PC-3 (cell line): ENCODE measurements at regions not wholly inside any gene's neighbourhood (a gene's known extent, or its start where the extent isn't known, plus 50 kb on each side); places are given as distances from the start of the nearest gene placed in this dataset.

ENCODE experiments used
- ATAC-seq: fragments of 200-7000 bp; cut with Tn5 transposase; 2 replicates; pipeline ENCODE4 v1.9.1; 2020; ENCODE audit warnings: mild to moderate bottlenecking, moderate library complexity
- BruUV-seq: library from RNA; stranded (reverse); fragments of 400-500 nt; replicated peaks from 2 replicates; lab custom pipeline; 2021; lab: Mats Ljungman, UMichigan
- CTCF ChIA-PET: fragments of 300-600 bp; sonication (Branson Sonifier 250); formaldehyde crosslinking; loops from one replicate; lab custom pipeline; 2022; ENCODE audit warnings: antibody characterized with exemption; lab: Charles Lee
- POLR2A ChIA-PET: fragments of 300-600 bp; sonication (Branson Sonifier 250); formaldehyde crosslinking; loops from one replicate; lab custom pipeline; 2022; ENCODE audit warnings: antibody characterized with exemption; ENCODE audit not compliant: unreplicated experiment; lab: Charles Lee
- DNase-seq: peaks from one replicate; pipeline ENCODE4 v3.0.0-alpha.2; 2015
- H2AFZ ChIP-seq: fragments of 300-600 bp; sonication (generic); 2 replicates; pipeline ENCODE4 v1.6.0; 2016; ENCODE audit warnings: antibody characterized with exemption, low read length
- H3F3A ChIP-seq: fragments of 300-600 bp; sonication (generic); one replicate; pipeline ENCODE4 v1.6.0; 2017; ENCODE audit warnings: antibody characterized with exemption, low read length, control low read depth, mild to moderate bottlenecking; ENCODE audit not compliant: unreplicated experiment
- H3K27ac ChIP-seq: fragments of 300-600 bp; sonication (generic); 2 replicates; pipeline ENCODE4 v1.5.1; 2016; ENCODE audit warnings: mild to moderate bottlenecking, low read length
- H3K27me3 ChIP-seq: fragments of 300-600 bp; sonication (generic); 2 replicates; pipeline ENCODE4 v1.6.1; 2016; ENCODE audit warnings: low read length, mixed read lengths
- H3K36me3 ChIP-seq: fragments of 300-600 bp; sonication (generic); 2 replicates; pipeline ENCODE4 v1.6.1; 2016; ENCODE audit warnings: low read depth, mixed run types, low read length, mixed read lengths
- H3K4me1 ChIP-seq: fragments of 300-600 bp; sonication (generic); 2 replicates; pipeline ENCODE4 v1.5.1; 2016; ENCODE audit warnings: low read length; ENCODE audit not compliant: insufficient read depth
- H3K4me2 ChIP-seq: fragments of 300-600 bp; sonication (generic); 2 replicates; pipeline ENCODE4 v1.6.0; 2016; ENCODE audit warnings: low read length
- H3K4me3 ChIP-seq: fragments of 300-600 bp; sonication (generic); 2 replicates; pipeline ENCODE4 v1.5.1; 2016; ENCODE audit warnings: mild to moderate bottlenecking, low read length, mixed read lengths
- H3K79me2 ChIP-seq: fragments of 300-600 bp; sonication (generic); 2 replicates; pipeline ENCODE4 v1.6.1; 2017; ENCODE audit warnings: low read length, mixed read lengths
- H3K9ac ChIP-seq: fragments of 300-600 bp; sonication (generic); 2 replicates; pipeline ENCODE4 v1.6.0; 2016; ENCODE audit warnings: mild to moderate bottlenecking, low read length
- H3K9me2 ChIP-seq: fragments of 300-600 bp; sonication (generic); replicated peaks from 2 replicates; pipeline ENCODE4 v1.6.1; 2016; ENCODE audit warnings: mixed run types, low read length, mixed read lengths
- H3K9me3 ChIP-seq: fragments of 300-600 bp; sonication (generic); 2 replicates; pipeline ENCODE4 v1.6.1; 2016; ENCODE audit warnings: low read length, mixed read lengths
- H4K20me1 ChIP-seq: fragments of 300-600 bp; sonication (generic); 2 replicates; pipeline ENCODE4 v1.6.1; 2016; ENCODE audit warnings: low read length, mixed read lengths
- EZH2 ChIP-seq: fragments of 300-600 bp; sonication (generic); IDR thresholded peaks from one replicate; pipeline ENCODE4 v1.6.1; 2017; ENCODE audit warnings: antibody characterized with exemption, mild to moderate bottlenecking, low read length; ENCODE audit not compliant: unreplicated experiment
- EZH2phosphoT487 ChIP-seq: fragments of 300-600 bp; sonication (generic); IDR thresholded peaks from 2 replicates; pipeline ENCODE4 v1.6.1; 2018; ENCODE audit warnings: mild to moderate bottlenecking, antibody characterized with exemption, low read length, borderline replicate concordance
- intact Hi-C: fragments of 100-400 bp; cut with micrococcal nuclease; formaldehyde crosslinking; loops from 2 replicates; pipeline ENCODE4 v1.9.0; 2023
- TF ChIP-seq, protein P1 (sequence below): fragments of 300-600 bp; sonication (generic); conservative IDR thresholded peaks from 2 replicates; pipeline ENCODE4 v1.5.1; 2017; ENCODE audit warnings: antibody characterized with exemption, low read depth, mild to moderate bottlenecking, low read length

DNA sequence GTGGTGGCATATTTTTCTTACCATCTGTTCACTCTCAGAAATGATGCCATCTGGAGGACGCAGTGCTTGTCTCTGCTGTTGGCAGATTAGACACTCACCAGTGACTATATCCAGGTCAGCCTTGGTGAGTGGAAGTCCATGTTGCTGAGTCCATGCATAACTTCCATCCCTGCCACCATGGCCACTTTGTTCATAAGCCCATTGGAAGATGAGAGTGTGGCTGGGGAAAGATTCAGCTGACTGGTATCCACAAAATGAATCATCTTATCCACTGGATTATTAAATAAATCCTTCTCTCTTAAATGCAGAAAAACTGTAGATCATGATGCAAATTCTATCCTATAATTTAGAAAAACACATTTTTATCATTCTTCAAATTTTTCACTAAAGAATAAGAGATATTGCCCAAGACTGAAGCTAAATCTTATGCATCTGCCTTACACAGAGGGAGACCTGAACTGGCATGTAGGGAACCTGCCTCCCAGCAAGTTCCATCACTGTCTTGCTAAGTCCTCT lies 726.9 kb downstream of the TNS3 start:
- Histone ChIP-seq H3K4me2 (no peak overlapping the region), H3K4me1 (peaks cover 5% of the 10 kb centered on the region), H4K20me1 (no peaks in the 10 kb centered on the region), H3K79me2 (no peaks in the 10 kb centered on the region), H3K9me2 (no peaks in the 10 kb centered on the region), H3K4me3 (no peak overlapping the region), H2AFZ (no peak overlapping the region), H3K9ac (no peak overlapping the region), H3F3A (no peaks in the 10 kb centered on the region), H3K27me3 (no peaks in the 10 kb centered on the region), H3K27ac (no peak overlapping the region), H3K36me3 (no peaks in the 10 kb centered on the region), H3K9me3 (no peaks in the 10 kb centered on the region)
- peak; percentile 37; the same call in 1 of the 2 replicates for ATAC-seq
- no TSS peak for BruUV-seq
- ChIA-PET CTCF (no interaction called here), POLR2A (interaction anchor here (0.8 kb wide), 1 partner anchor 130 kb away, joined by 3 read pairs; no protein-coding TSS in a partner anchor)
- no peak for DNase-seq
- intact Hi-C loops = no loop called here
- no peak for TF ChIP-seq EZH2phosphoT487
- TF ChIP-seq, protein P1, sequence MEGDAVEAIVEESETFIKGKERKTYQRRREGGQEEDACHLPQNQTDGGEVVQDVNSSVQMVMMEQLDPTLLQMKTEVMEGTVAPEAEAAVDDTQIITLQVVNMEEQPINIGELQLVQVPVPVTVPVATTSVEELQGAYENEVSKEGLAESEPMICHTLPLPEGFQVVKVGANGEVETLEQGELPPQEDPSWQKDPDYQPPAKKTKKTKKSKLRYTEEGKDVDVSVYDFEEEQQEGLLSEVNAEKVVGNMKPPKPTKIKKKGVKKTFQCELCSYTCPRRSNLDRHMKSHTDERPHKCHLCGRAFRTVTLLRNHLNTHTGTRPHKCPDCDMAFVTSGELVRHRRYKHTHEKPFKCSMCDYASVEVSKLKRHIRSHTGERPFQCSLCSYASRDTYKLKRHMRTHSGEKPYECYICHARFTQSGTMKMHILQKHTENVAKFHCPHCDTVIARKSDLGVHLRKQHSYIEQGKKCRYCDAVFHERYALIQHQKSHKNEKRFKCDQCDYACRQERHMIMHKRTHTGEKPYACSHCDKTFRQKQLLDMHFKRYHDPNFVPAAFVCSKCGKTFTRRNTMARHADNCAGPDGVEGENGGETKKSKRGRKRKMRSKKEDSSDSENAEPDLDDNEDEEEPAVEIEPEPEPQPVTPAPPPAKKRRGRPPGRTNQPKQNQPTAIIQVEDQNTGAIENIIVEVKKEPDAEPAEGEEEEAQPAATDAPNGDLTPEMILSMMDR = peak; percentile 27; the same call in 1 of the 2 replicates

DNA sequence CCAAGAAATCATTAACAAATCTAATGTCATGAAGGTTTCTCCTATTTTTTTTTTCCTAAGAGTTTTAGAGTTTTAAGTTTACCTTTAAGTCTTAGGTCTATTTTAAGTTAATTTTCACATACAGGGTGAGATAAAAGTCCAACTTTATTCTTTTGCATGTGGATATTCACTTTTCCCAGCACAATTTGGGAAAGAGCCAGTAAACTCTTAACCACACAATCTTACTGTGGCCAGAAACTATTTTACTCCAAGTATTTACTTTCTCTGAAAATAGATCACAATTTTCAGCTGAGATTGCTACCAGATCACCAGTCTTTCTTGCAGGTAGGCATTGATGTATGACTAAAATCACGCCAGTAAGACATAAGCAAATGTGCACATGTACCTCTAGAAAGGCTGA lies 728.5 kb downstream of the TNS3 start:
- H3K79me2 ChIP-seq = no peaks in the 10 kb centered on the region
- BruUV-seq = no TSS peak
- no peak overlapping the region for H3K4me2 ChIP-seq
- TF ChIP-seq EZH2phosphoT487 (no peak), EZH2 (no peak)
- TF ChIP-seq, protein P1 = no peak
- H4K20me1 ChIP-seq = no peaks in the 10 kb centered on the region
- H3K9ac ChIP-seq = no peak overlapping the region
- H3F3A ChIP-seq = no peaks in the 10 kb centered on the region
- no peaks in the 10 kb centered on the region for H3K36me3 ChIP-seq
- ATAC-seq (no peak), DNase-seq (no peak)
- no peaks in the 10 kb centered on the region for H3K9me3 ChIP-seq
- H3K4me1 ChIP-seq = no peaks in the 10 kb centered on the region
- ChIA-PET CTCF (no interaction called here), POLR2A (no interaction called here)
- no peak overlapping the region for H2AFZ ChIP-seq
- H3K27ac ChIP-seq = no peak overlapping the region
- no peaks in the 10 kb centered on the region for H3K9me2 ChIP-seq
- no peak overlapping the region for H3K4me3 ChIP-seq
- intact Hi-C loops = no loop called here
- H3K27me3 ChIP-seq = no peaks in the 10 kb centered on the region

DNA sequence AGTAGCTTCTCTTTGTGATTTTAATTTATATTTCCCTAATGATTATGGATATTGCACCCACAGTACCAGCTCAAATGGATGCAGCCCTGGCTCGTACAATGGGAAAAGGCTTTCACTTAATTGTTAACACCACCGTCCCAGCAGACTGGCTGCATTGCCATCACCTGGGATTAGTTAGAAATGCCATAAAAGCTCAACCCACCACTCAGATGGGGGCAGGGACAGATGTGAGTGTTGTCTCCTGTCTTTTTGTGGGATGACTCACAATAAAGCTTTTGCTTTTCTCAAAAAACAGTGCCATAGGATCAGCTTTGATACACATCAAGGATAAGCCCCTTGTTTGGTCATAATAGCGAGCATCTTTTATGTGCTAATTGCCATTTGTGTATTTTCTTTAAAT lies 729.1 kb downstream of the TNS3 start:
- Histone ChIP-seq H3K9me3 (no peaks in the 10 kb centered on the region), H3K4me2 (no peak overlapping the region), H3K9me2 (no peaks in the 10 kb centered on the region), H3K27ac (no peak overlapping the region), H3K36me3 (no peaks in the 10 kb centered on the region), H4K20me1 (no peaks in the 10 kb centered on the region), H3K9ac (no peak overlapping the region), H3K27me3 (no peaks in the 10 kb centered on the region), H3F3A (no peaks in the 10 kb centered on the region), H3K79me2 (no peaks in the 10 kb centered on the region), H2AFZ (no peak overlapping the region), H3K4me3 (no peak overlapping the region), H3K4me1 (no peaks in the 10 kb centered on the region)
- no TSS peak for BruUV-seq
- POLR2A ChIA-PET = no interaction called here
- ATAC-seq (no peak), DNase-seq (no peak)
- intact Hi-C loops = no loop called here
- no peak for TF ChIP-seq EZH2
- no peak for TF ChIP-seq EZH2phosphoT487
- TF ChIP-seq, protein P1 = no peak
- CTCF ChIA-PET = no interaction called here
